GM23338 (cell line): ENCODE measurements at regions not wholly inside any gene's neighbourhood (a gene's known extent, or its start where the extent isn't known, plus 50 kb on each side); places are given as distances from the start of the nearest gene placed in this dataset.

Experiments
- CREB1 ChIP-seq: fragments of 250-450 bp; sonication (Bioruptor Pico); IDR thresholded peaks from 2 replicates; pipeline ENCODE4 v1.5.0; 2020; ENCODE audit warnings: low read depth, mild to moderate bottlenecking, moderate library complexity
- CTCF ChIP-seq, 2 experiments: fragments of 200-600 bp in 1 of 2; sonication (generic) in 1 of 2; conservative IDR thresholded peaks; 2 replicates each; pipeline versions ENCODE4 v1.5.1 to v1.6.1; 2016 to 2017; ENCODE audit warnings: antibody characterized with exemption in 2 of 2, low read depth in 2 of 2, mild to moderate bottlenecking in 2 of 2, moderate library complexity in 1 of 2
- EZH2 ChIP-seq: fragments of 200-600 bp; sonication (generic); IDR thresholded peaks from one replicate; pipeline ENCODE4 v1.8.0; 2017; ENCODE audit warnings: antibody characterized with exemption, mild to moderate bottlenecking, low read depth; ENCODE audit not compliant: unreplicated experiment
- REST ChIP-seq: IDR thresholded peaks from one replicate; pipeline ENCODE4 v1.6.1; 2018; ENCODE audit warnings: antibody characterized with exemption; ENCODE audit not compliant: unreplicated experiment
- STAT1 ChIP-seq: IDR thresholded peaks from one replicate; pipeline ENCODE4 v1.6.1; 2016; ENCODE audit warnings: antibody characterized with exemption; ENCODE audit not compliant: unreplicated experiment
- ZNF114 ChIP-seq: fragments of 250-450 bp; sonication (Bioruptor Pico); IDR thresholded peaks from 2 replicates; pipeline ENCODE4 v1.5.0; 2020; ENCODE audit warnings: mild to moderate bottlenecking, moderate library complexity
- ZNF462 ChIP-seq: fragments of 250-450 bp; sonication (Bioruptor Pico); IDR thresholded peaks from 2 replicates; pipeline ENCODE4 v1.5.0; 2020; ENCODE audit warnings: mild to moderate bottlenecking, moderate library complexity

GRCh38 chr17:73703192-73703591 lies 58.9 kb upstream of the SDK2 start (continued):
- TF ChIP-seq ZNF462 (no peak), EZH2 (no peak), CTCF (conservative IDR thresholded peaks at IDR 0.05; ENCODE audit: low read depth in 2 of 2) (no peak), REST (no peak), ZNF114 (CRISPR knock-in tag) (no peak), CREB1 (CRISPR knock-in tag) (no peak), STAT1 (no peak)
